ENCODE measurements at regions not wholly inside any gene's neighbourhood (a gene's known extent, or its start where the extent isn't known, plus 50 kb on each side); places are given as distances from the start of the nearest gene placed in this dataset.
"Not testable (repeated sequence)": the region's sequence is repeated elsewhere in the genome, so short reads cannot be mapped to it uniquely, and the experiment has no call there.

DNA sequence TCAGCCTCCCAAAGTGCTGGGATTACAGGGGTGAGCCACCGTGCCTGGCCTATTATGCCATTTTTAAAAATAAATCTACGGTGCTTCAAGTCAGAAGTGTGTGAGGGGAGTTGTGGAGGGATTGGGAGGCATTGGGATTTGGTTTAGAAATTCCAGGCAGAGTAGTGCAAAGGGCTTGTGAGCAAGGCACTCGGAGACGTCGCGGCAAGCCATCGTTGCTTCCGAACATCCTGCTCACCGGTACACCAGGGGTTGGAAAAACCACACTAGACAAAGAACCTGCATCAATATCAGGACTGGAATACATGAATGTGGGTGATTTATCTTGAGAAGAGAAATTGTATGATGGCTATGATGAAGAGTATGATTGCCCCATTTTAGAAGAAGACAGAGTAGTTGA, 227.0 kb downstream of the ALG10 start:
- WGBS (ENCODE audit: insufficient coverage) = no CpG with 5 or more reads among the region's 9 CpGs
- no peaks in the 10 kb centered on the region for H3K36me3 ChIP-seq (ENCODE audit: control insufficient read depth, insufficient read depth, low read length)
- no peak overlapping the region for H3K27ac ChIP-seq (ENCODE audit: low read depth, low read length)
- no peaks in the 10 kb centered on the region for H3K4me1 ChIP-seq (ENCODE audit: control insufficient read depth, insufficient read depth, low read length)
- H3K27me3 ChIP-seq (ENCODE audit: control insufficient read depth, insufficient read depth, low read length) = no peaks in the 10 kb centered on the region
- H3K9me3 ChIP-seq (ENCODE audit: control insufficient read depth, insufficient read depth, low read length) = peaks cover 5% of the 10 kb centered on the region
- DNase-seq (ENCODE audit: low read depth in 4 of 6, low spot score in 6 of 6) = no peak
- H3K4me3 ChIP-seq (ENCODE audit: low read depth, low read length) = no peak overlapping the region

GRCh38 chr12:34251879-34252278, 229.6 kb downstream of the ALG10 start:
- H3K4me3 ChIP-seq (ENCODE audit: low read depth, low read length); H3K9me3 ChIP-seq (ENCODE audit: control insufficient read depth, insufficient read depth, low read length); H3K36me3 ChIP-seq (ENCODE audit: control insufficient read depth, insufficient read depth, low read length); DNase-seq (ENCODE audit: low read depth in 4 of 6, low spot score in 6 of 6); H3K27me3 ChIP-seq (ENCODE audit: control insufficient read depth, insufficient read depth, low read length); H3K27ac ChIP-seq (ENCODE audit: low read depth, low read length); H3K4me1 ChIP-seq (ENCODE audit: control insufficient read depth, insufficient read depth, low read length): not testable (repeated sequence)
- WGBS (ENCODE audit: insufficient coverage) = no CpG with 5 or more reads among the region's 4 CpGs

DNA sequence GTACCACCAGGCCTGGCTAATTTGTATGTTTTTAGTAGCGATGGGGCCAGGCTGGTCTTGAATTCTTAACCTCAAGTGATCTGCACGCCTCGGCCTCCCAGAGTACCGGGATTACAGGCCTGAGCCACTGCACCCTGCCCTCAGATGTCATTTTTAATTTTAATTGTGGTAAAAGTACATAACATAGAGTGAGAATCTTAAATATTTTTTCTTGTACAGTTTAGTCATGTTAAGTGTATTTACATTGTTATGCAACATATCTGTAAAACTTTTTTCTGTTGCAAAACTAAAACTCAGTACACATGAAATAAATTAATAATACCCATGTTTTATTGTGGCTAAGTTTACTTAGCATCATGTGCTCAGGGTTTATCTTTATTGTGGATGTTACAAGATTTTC, 231.4 kb downstream of the ALG10 start:
- Histone ChIP-seq H3K36me3 (ENCODE audit: control insufficient read depth, insufficient read depth, low read length) (no peaks in the 10 kb centered on the region), H3K4me3 (ENCODE audit: low read depth, low read length) (no peak overlapping the region), H3K27ac (ENCODE audit: low read depth, low read length) (no peak overlapping the region), H3K4me1 (ENCODE audit: control insufficient read depth, insufficient read depth, low read length) (no peaks in the 10 kb centered on the region), H3K27me3 (ENCODE audit: control insufficient read depth, insufficient read depth, low read length) (no peaks in the 10 kb centered on the region), H3K9me3 (ENCODE audit: control insufficient read depth, insufficient read depth, low read length) (peaks cover 2% of the 10 kb centered on the region)
- DNase-seq (ENCODE audit: low read depth in 4 of 6, low spot score in 6 of 6) = no peak
- no CpG with 5 or more reads among the region's 4 CpGs for WGBS (ENCODE audit: insufficient coverage)

DNA sequence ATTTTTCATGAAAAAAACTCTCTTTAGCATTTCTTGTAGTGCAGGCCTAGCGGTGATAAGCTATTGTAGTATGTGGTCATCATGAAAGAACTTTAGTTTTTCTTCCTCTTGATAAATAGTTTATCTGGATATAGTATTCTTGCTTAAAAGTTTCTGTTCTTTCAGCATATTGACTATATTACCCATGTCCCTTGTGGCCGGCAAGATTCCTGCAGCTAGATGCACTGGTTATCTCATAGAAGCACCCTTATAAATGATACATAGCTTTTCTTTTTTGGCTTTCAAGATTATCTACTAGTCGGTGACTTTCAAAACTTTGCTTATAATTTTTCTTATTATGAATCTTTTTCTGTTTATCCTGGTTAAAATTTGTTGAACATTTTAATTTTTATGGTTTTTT, 234.8 kb downstream of the ALG10 start:
- Histone ChIP-seq H3K27ac (ENCODE audit: low read depth, low read length) (no peak overlapping the region), H3K27me3 (ENCODE audit: control insufficient read depth, insufficient read depth, low read length) (no peaks in the 10 kb centered on the region), H3K36me3 (ENCODE audit: control insufficient read depth, insufficient read depth, low read length) (no peaks in the 10 kb centered on the region), H3K9me3 (ENCODE audit: control insufficient read depth, insufficient read depth, low read length) (peaks cover 3% of the 10 kb centered on the region), H3K4me1 (ENCODE audit: control insufficient read depth, insufficient read depth, low read length) (no peaks in the 10 kb centered on the region), H3K4me3 (ENCODE audit: low read depth, low read length) (no peak overlapping the region)
- no peak for DNase-seq (ENCODE audit: low read depth in 4 of 6, low spot score in 6 of 6)
- no CpG with 5 or more reads among the region's 3 CpGs for WGBS (ENCODE audit: insufficient coverage)

GRCh38 chr12:34262140-34262539, 239.8 kb downstream of the ALG10 start:
- not testable (repeated sequence) for H3K36me3 ChIP-seq (ENCODE audit: control insufficient read depth, insufficient read depth, low read length); H3K9me3 ChIP-seq (ENCODE audit: control insufficient read depth, insufficient read depth, low read length); H3K4me3 ChIP-seq (ENCODE audit: low read depth, low read length); DNase-seq (ENCODE audit: low read depth in 4 of 6, low spot score in 6 of 6); H3K4me1 ChIP-seq (ENCODE audit: control insufficient read depth, insufficient read depth, low read length); H3K27me3 ChIP-seq (ENCODE audit: control insufficient read depth, insufficient read depth, low read length); H3K27ac ChIP-seq (ENCODE audit: low read depth, low read length)
- WGBS (ENCODE audit: insufficient coverage) = 80% methylated on average over 4 of the region's 11 CpGs

GRCh38 chr12:34264110-34264509, 241.8 kb downstream of the ALG10 start:
- H3K9me3 ChIP-seq (ENCODE audit: control insufficient read depth, insufficient read depth, low read length) = peaks cover 5% of the 10 kb centered on the region
- H3K4me1 ChIP-seq (ENCODE audit: control insufficient read depth, insufficient read depth, low read length) = no peaks in the 10 kb centered on the region
- H3K36me3 ChIP-seq (ENCODE audit: control insufficient read depth, insufficient read depth, low read length) = no peaks in the 10 kb centered on the region
- no peaks in the 10 kb centered on the region for H3K27me3 ChIP-seq (ENCODE audit: control insufficient read depth, insufficient read depth, low read length)
- WGBS (ENCODE audit: insufficient coverage) = 85% methylated on average over 12 of the region's 14 CpGs
- H3K27ac ChIP-seq (ENCODE audit: low read depth, low read length) = no peak overlapping the region
- DNase-seq (ENCODE audit: low read depth in 4 of 6, low spot score in 6 of 6) = no peak
- H3K4me3 ChIP-seq (ENCODE audit: low read depth, low read length) = no peak overlapping the region

GRCh38 chr12:34273703-34274102, 251.4 kb downstream of the ALG10 start:
- not testable (repeated sequence) for H3K27me3 ChIP-seq (ENCODE audit: control insufficient read depth, insufficient read depth, low read length); H3K4me1 ChIP-seq (ENCODE audit: control insufficient read depth, insufficient read depth, low read length); DNase-seq (ENCODE audit: low read depth in 4 of 6, low spot score in 6 of 6); H3K27ac ChIP-seq (ENCODE audit: low read depth, low read length); H3K4me3 ChIP-seq (ENCODE audit: low read depth, low read length); H3K36me3 ChIP-seq (ENCODE audit: control insufficient read depth, insufficient read depth, low read length)
- H3K9me3 ChIP-seq (ENCODE audit: control insufficient read depth, insufficient read depth, low read length) = peaks cover 11% of the 10 kb centered on the region
- 60% methylated on average over 2 of the region's 4 CpGs for WGBS (ENCODE audit: insufficient coverage)

- Histone ChIP-seq H3K27me3 (ENCODE audit: control insufficient read depth, insufficient read depth, low read length) (no peaks in the 10 kb centered on the region), H3K9me3 (ENCODE audit: control insufficient read depth, insufficient read depth, low read length) (peaks cover 16% of the 10 kb centered on the region), H3K4me1 (ENCODE audit: control insufficient read depth, insufficient read depth, low read length) (no peaks in the 10 kb centered on the region), H3K27ac (ENCODE audit: low read depth, low read length) (no peak overlapping the region), H3K4me3 (ENCODE audit: low read depth, low read length) (no peak overlapping the region), H3K36me3 (ENCODE audit: control insufficient read depth, insufficient read depth, low read length) (no peaks in the 10 kb centered on the region)
- WGBS (ENCODE audit: insufficient coverage) = 87% methylated on average over 5 of the region's 9 CpGs
- no peak for DNase-seq (ENCODE audit: low read depth in 4 of 6, low spot score in 6 of 6)
Observed at GRCh38 chr12:34275129-34275528, 252.8 kb downstream of the ALG10 start.

- Histone ChIP-seq H3K36me3 (ENCODE audit: control insufficient read depth, insufficient read depth, low read length) (no peaks in the 10 kb centered on the region), H3K27ac (ENCODE audit: low read depth, low read length) (no peak overlapping the region), H3K9me3 (ENCODE audit: control insufficient read depth, insufficient read depth, low read length) (peaks cover 20% of the 10 kb centered on the region), H3K4me1 (ENCODE audit: control insufficient read depth, insufficient read depth, low read length) (no peaks in the 10 kb centered on the region), H3K27me3 (ENCODE audit: control insufficient read depth, insufficient read depth, low read length) (no peaks in the 10 kb centered on the region), H3K4me3 (ENCODE audit: low read depth, low read length) (no peak overlapping the region)
- 45% methylated on average over 4 of the region's 5 CpGs for WGBS (ENCODE audit: insufficient coverage)
- no peak for DNase-seq (ENCODE audit: low read depth in 4 of 6, low spot score in 6 of 6)
Observed at GRCh38 chr12:34286483-34286882, 264.2 kb downstream of the ALG10 start.

DNA sequence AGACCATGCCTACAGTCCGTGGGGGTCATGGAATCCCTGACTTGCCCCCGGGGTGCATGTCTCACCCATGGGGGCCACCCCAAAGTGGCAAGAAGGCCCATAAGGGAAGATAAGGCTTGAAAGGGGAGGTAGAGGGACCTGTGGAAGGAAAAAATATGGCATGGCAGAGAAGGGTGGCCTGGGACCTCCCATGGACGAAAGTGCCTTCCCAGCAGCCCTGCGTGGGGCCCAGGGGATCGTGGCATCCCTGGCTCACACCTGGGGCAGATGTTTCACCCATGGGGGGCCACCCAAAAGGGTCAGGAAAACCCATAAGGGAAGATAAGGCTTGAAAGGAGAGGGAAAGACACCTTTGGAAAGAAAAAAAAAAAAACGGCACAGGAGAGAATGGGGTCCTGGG, 264.6 kb downstream of the ALG10 start:
- 73% methylated on average over 5 of the region's 6 CpGs for WGBS (ENCODE audit: insufficient coverage)
- Histone ChIP-seq H3K4me1 (ENCODE audit: control insufficient read depth, insufficient read depth, low read length) (no peaks in the 10 kb centered on the region), H3K4me3 (ENCODE audit: low read depth, low read length) (no peak overlapping the region), H3K36me3 (ENCODE audit: control insufficient read depth, insufficient read depth, low read length) (no peaks in the 10 kb centered on the region), H3K27me3 (ENCODE audit: control insufficient read depth, insufficient read depth, low read length) (no peaks in the 10 kb centered on the region), H3K9me3 (ENCODE audit: control insufficient read depth, insufficient read depth, low read length) (peaks cover 20% of the 10 kb centered on the region), H3K27ac (ENCODE audit: low read depth, low read length) (no peak overlapping the region)
- DNase-seq (ENCODE audit: low read depth in 4 of 6, low spot score in 6 of 6) = no peak
